Lung (tissue), 11 donors: ENCODE measurements at regions not wholly inside any gene's neighbourhood (a gene's known extent, or its start where the extent isn't known, plus 50 kb on each side); places are given as distances from the start of the nearest gene placed in this dataset.
"Not testable (repeated sequence)": the region's sequence is repeated elsewhere in the genome, so short reads cannot be mapped to it uniquely, and the experiment has no call there.

Experiments used
- ATAC-seq: fragments of 200-7000 bp; cut with Tn5 transposase; one replicate; pipeline ENCODE4 v1.9.1; 2020; ENCODE audit warnings: moderate number of reproducible peaks; ENCODE audit not compliant: insufficient read depth, low FRiP score
- DNase-seq, 3 donors: peaks; one replicate each; pipeline ENCODE4 v3.0.0-alpha.2; 2013 to 2017
- H3K27ac ChIP-seq, 2 donors: one replicate each; pipeline ENCODE4 v1.5.1; 2013; ENCODE audit warnings: mild to moderate bottlenecking in 2 of 2, moderate library complexity in 2 of 2, control low read depth in 1 of 2, inconsistent platforms in 1 of 2, low read depth in 1 of 2, low read length in 1 of 2
- H3K27me3 ChIP-seq, 3 donors: one replicate each; pipeline ENCODE4 v1.5.1; 2013; ENCODE audit warnings: low read length in 2 of 3; ENCODE audit not compliant: control insufficient read depth in 3 of 3, insufficient read depth in 3 of 3
- H3K36me3 ChIP-seq, 4 donors: one replicate each; pipeline ENCODE4 v1.5.1; 2013; ENCODE audit warnings: low read length in 4 of 4, mild to moderate bottlenecking in 1 of 4, moderate library complexity in 1 of 4; ENCODE audit not compliant: control insufficient read depth in 4 of 4, insufficient read depth in 4 of 4
- H3K4me1 ChIP-seq, 5 donors: one replicate each; pipeline ENCODE4 v1.5.1; 2013; ENCODE audit warnings: low read length in 5 of 5, mild to moderate bottlenecking in 2 of 5, moderate library complexity in 1 of 5; ENCODE audit not compliant: control insufficient read depth in 5 of 5, insufficient read depth in 5 of 5
- H3K4me3 ChIP-seq: one replicate; pipeline ENCODE4 v1.5.1; 2013; ENCODE audit warnings: mild to moderate bottlenecking, control low read depth, moderate library complexity
- H3K9ac ChIP-seq, 2 donors: one replicate each; pipeline ENCODE4 v1.5.1; 2013; ENCODE audit warnings: low read length in 2 of 2, control low read depth in 1 of 2; ENCODE audit not compliant: insufficient read depth in 1 of 2
- H3K9me3 ChIP-seq, 4 donors: one replicate each; pipeline ENCODE4 v1.5.1; 2013; ENCODE audit warnings: low read length in 3 of 4, mild to moderate bottlenecking in 1 of 4, moderate library complexity in 1 of 4; ENCODE audit not compliant: control insufficient read depth in 4 of 4, insufficient read depth in 3 of 4
- WGBS, 2 donors: extraction: QIAGEN DNeasy Blood & Tissue Kit; methylation state at CpG; one replicate each; pipeline ENCODE4 v1.1.7; 2013; 5-methylcytosine and 5-hydroxymethylcytosine counted together
- TF ChIP-seq, protein P1 (sequence below): IDR thresholded peaks from 2 replicates; pipeline ENCODE4 v1.5.1; 2012; ENCODE audit warnings: mild to moderate bottlenecking; ENCODE audit errors: control extremely low read depth, extremely low read depth
- donor health status: control.
- donor health status: control.
- donor health status: Bipolar disorder and iron deficiency.
- donor health status: healthy.
- donor health status: DM: yes; HTN: yes; CAD: no.

DNA sequence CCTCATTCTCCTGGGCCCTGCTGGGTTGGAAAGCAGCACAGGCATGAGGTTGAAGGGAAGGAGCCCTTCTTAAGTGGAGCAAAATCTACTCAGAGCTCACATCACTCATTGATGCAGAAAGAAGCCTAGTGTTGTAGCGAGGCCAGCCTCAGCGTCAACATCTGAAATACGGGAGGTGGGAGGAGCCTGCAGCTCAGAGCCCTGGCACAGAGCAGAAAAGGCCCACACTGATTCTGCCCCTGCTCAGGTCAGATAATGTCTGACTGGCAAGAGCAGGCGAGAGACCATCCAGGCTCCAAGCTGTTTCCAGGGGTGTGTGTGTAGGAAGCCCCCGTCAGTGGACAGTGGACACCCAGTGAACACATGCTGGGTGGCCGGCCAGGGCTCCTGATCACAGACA is 1541.6 kb downstream of the TSPY10 start:
- TF ChIP-seq, protein P1, sequence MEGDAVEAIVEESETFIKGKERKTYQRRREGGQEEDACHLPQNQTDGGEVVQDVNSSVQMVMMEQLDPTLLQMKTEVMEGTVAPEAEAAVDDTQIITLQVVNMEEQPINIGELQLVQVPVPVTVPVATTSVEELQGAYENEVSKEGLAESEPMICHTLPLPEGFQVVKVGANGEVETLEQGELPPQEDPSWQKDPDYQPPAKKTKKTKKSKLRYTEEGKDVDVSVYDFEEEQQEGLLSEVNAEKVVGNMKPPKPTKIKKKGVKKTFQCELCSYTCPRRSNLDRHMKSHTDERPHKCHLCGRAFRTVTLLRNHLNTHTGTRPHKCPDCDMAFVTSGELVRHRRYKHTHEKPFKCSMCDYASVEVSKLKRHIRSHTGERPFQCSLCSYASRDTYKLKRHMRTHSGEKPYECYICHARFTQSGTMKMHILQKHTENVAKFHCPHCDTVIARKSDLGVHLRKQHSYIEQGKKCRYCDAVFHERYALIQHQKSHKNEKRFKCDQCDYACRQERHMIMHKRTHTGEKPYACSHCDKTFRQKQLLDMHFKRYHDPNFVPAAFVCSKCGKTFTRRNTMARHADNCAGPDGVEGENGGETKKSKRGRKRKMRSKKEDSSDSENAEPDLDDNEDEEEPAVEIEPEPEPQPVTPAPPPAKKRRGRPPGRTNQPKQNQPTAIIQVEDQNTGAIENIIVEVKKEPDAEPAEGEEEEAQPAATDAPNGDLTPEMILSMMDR: no peak
- Histone ChIP-seq H3K9me3 (no peaks in the 10 kb centered on the region), H3K27me3 (no peaks in the 10 kb centered on the region), H3K27ac (no peak overlapping the region), H3K36me3 (no peaks in the 10 kb centered on the region), H3K4me1 (no peaks in the 10 kb centered on the region), H3K4me3 (no peak overlapping the region), H3K9ac (no peak overlapping the region)
- DNase-seq (no peak), ATAC-seq (no peak)
- 90% methylated on average over 6 of the region's 6 CpGs; no CpG with 5 or more reads in 1 of the 2 donors for WGBS, 2 donors

DNA sequence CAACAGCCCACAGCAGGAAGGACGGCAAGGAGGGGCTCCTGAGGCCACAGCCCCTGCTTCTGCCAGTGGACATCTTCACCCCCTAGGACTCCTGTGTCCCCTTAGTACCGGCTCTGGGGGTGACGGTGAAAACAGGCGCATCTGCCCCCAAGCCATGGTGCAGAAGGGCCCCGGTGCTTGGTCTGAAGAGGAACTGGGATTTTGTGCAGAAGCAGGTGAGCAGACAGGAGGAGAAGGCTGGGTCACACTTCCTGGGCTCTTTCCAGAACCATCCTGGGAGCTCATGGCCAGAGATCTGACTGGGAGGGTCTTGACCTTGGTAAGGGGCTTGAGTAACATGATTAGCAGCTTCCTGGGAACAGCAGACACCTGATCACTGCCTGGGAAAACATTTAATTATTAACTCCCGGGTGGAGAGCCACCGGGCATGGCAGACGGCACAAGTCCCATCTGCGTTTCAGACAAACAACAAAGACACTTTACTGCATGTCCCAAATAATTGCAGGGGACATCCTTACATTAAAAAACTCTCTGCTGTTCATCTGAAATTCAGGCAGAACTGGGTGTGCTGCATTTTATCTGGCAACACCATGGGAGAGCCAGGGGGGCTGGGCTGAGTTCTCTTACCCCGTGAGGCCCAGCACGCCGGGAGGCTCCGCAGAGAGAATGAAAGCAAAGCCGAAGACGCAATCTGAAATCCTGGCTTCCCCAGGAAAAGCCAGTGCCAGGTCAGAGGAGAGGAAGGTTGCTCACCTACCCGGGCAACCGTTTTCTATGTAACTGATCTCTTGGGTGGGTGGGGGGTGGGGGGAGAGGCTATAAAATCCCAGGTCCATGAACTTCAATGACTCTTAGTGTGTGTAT is 1542.8 kb downstream of the TSPY10 start:
- H3K27me3 ChIP-seq: no peaks in the 10 kb centered on the region
- H3K4me1 ChIP-seq: no peaks in the 10 kb centered on the region
- H3K9me3 ChIP-seq: no peaks in the 10 kb centered on the region
- DNase-seq (no peak), ATAC-seq (no peak)
- no peak overlapping the region for H3K9ac ChIP-seq
- H3K27ac ChIP-seq: no peak overlapping the region
- no peaks in the 10 kb centered on the region for H3K36me3 ChIP-seq
- 89% methylated on average over 17 of the region's 17 CpGs; no CpG with 5 or more reads in 1 of the 2 donors for WGBS, 2 donors
- TF ChIP-seq, protein P1: no peak
- no peak overlapping the region for H3K4me3 ChIP-seq

- not testable (repeated sequence) for H3K4me1 ChIP-seq, H3K4me3 ChIP-seq, H3K9me3 ChIP-seq, H3K9ac ChIP-seq, H3K27ac ChIP-seq, H3K36me3 ChIP-seq, ATAC-seq, DNase-seq, H3K27me3 ChIP-seq
- WGBS, 2 donors: 27 to 55% methylated on average over 1 to 2 of the region's 3 CpGs
Measured at GRCh38 chrY:11085801-11086200, 1558.1 kb downstream of the TSPY10 start.

GRCh38 chrY:11097498-11097897 is 1569.8 kb downstream of the TSPY10 start:
- H3K36me3 ChIP-seq, H3K4me1 ChIP-seq, DNase-seq, ATAC-seq, H3K4me3 ChIP-seq, H3K9ac ChIP-seq, H3K27me3 ChIP-seq, H3K9me3 ChIP-seq, H3K27ac ChIP-seq: not testable (repeated sequence)
- 56 to 65% methylated on average over 11 to 15 of the region's 20 CpGs for WGBS, 2 donors

GRCh38 chrY:11098419-11098818 is 1570.7 kb downstream of the TSPY10 start:
- 64 to 74% methylated on average over 17 of the region's 21 CpGs for WGBS, 2 donors
- not testable (repeated sequence) for ATAC-seq, H3K4me3 ChIP-seq, H3K27ac ChIP-seq, H3K4me1 ChIP-seq, H3K27me3 ChIP-seq, H3K9me3 ChIP-seq, H3K36me3 ChIP-seq, H3K9ac ChIP-seq, DNase-seq
